Sigmoid colon (tissue), 4 donors: ENCODE measurements at regions not wholly inside any gene's neighbourhood (a gene's known extent, or its start where the extent isn't known, plus 50 kb on each side); places are given as distances from the start of the nearest gene placed in this dataset.

Experiments used
- EP300 ChIP-seq, 4 donors: sonication (generic); formaldehyde crosslinking; IDR thresholded peaks; one replicate each; pipeline ENCODE4 v1.6.1; 2017; ENCODE audit warnings: antibody characterized with exemption in 4 of 4
- POLR2A ChIP-seq, 2 donors: fragments of 450-650 bp; IDR thresholded peaks; one replicate each; pipeline ENCODE4 v1.6.1; 2016; ENCODE audit warnings: antibody characterized with exemption in 2 of 2, mild to moderate bottlenecking in 2 of 2, moderate library complexity in 2 of 2
- POLR2AphosphoS5 ChIP-seq, 4 donors: sonication (generic); formaldehyde crosslinking; IDR thresholded peaks; one replicate each; pipeline ENCODE4 v1.6.1; 2017; ENCODE audit warnings: antibody characterized with exemption in 4 of 4
- TF ChIP-seq, protein P1 (sequence below), 4 experiments: fragments of 450-650 bp in 3 of 4; fragments of 200-600 bp in 1 of 4; IDR thresholded peaks; one replicate each; pipeline ENCODE4 v1.5.1; 2016 to 2019; ENCODE audit warnings: antibody characterized with exemption in 4 of 4, mild to moderate bottlenecking in 3 of 4, moderate library complexity in 2 of 4

DNA sequence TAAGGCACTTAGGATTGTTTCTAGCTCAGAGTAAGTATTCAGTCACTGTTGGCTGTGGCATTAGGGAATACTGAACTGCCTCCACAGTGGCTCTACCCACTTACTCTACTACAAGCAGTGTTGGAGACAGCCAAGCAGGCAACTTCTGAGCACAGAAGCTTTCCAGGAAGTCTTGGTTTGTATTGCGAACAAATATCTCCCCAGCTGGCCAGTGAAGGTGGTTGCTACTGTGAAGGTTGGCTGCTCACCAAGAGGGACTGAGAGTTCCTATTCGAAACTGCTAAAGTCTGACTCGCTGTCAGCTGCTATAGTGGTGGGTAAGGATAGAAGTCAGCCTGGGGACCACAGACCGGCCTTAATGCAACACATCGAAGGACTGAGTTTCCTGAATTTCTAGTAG is 319.1 kb downstream of the KIF4B start:
- TF ChIP-seq, protein P1, sequence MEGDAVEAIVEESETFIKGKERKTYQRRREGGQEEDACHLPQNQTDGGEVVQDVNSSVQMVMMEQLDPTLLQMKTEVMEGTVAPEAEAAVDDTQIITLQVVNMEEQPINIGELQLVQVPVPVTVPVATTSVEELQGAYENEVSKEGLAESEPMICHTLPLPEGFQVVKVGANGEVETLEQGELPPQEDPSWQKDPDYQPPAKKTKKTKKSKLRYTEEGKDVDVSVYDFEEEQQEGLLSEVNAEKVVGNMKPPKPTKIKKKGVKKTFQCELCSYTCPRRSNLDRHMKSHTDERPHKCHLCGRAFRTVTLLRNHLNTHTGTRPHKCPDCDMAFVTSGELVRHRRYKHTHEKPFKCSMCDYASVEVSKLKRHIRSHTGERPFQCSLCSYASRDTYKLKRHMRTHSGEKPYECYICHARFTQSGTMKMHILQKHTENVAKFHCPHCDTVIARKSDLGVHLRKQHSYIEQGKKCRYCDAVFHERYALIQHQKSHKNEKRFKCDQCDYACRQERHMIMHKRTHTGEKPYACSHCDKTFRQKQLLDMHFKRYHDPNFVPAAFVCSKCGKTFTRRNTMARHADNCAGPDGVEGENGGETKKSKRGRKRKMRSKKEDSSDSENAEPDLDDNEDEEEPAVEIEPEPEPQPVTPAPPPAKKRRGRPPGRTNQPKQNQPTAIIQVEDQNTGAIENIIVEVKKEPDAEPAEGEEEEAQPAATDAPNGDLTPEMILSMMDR (IDR thresholded peaks at IDR 0.05), result no peak
- TF ChIP-seq POLR2A (IDR thresholded peaks at IDR 0.05) (no peak), POLR2AphosphoS5 (IDR thresholded peaks at IDR 0.05) (no peak), EP300 (IDR thresholded peaks at IDR 0.05) (no peak)
